Dermis microvascular lymphatic vessel endothelial cell (primary cell): ENCODE measurements at regions not wholly inside any gene's neighbourhood (a gene's known extent, or its start where the extent isn't known, plus 50 kb on each side); places are given as distances from the start of the nearest gene placed in this dataset.

Source experiments
- DNase-seq, 2 donors: peaks; one replicate each; pipeline versions ENCODE4 v3.0.0 to v3.0.0-alpha.2; 2010; ENCODE audit warnings: low read depth in 2 of 2

DNA sequence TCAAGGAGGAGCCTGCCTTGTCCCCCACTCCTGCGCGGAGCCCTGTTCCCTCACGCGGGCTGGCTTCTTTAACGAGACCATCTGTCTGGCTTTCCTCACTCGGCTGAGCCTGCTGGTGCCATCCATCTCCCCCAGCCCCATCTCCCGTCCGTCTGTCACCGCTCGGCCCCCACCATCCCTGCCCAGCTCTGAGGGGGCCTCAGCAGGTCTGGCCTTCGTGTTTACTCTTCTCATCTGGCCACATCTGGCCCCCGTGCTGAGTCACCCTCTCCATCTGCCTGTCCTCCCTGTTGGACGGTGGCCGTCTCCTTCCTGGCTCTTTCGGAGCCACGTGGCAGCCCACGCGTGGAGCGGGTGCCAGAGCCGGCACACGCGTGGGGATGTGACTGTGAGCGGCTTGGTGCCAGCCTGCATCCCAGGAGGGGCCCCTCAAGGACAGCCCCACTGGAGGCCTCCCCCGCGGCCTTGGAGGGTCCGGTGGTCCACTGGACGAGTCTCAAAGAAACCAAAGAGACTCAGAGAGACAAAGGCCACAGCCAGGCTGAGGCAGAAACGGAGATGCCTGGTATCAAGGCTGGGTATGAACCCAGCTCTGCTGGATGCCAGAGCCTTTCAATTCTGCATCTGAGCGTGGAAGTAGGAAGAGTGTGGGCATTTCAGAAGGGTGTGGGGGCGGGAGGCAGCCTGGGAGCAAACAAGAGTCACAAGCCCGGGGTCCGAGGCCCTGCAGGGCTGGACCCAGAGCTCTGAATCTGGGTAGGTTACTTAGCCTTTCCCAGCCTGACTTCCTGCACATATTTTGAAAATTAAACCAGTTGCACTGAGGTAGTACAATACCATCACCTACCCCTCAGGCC is 76.7 kb upstream of the UNC5A start:
- DNase-seq: no peak

DNA sequence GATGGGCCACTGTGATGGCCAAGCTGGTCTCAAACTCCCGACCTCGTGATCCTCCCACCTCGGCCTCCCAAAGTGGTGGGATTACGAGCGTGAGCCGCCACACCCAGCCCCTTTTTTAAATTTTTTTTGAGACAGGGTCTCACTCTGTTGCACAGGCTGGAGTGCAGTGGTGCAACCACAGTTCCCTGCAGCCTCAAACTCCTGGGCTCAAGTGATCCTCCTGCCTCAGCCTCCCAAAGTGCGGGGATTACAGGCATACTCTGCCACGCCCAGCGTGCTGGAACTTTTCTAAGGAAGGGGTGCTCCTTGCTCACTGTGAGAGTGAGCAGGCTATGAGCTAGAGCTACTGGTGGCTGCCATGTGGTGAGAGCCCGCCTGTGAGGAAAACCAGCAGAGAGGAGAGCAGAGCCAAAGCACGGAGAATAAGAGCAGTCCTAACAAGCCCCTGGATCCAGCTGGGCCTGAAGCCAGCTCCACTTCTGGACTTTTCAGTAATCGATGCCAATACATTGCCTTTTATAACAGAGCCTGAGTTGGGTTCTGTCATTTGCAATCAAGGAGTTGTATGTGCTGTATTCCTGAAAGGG is 75.5 kb upstream of the UNC5A start:
- no peak for DNase-seq

DNA sequence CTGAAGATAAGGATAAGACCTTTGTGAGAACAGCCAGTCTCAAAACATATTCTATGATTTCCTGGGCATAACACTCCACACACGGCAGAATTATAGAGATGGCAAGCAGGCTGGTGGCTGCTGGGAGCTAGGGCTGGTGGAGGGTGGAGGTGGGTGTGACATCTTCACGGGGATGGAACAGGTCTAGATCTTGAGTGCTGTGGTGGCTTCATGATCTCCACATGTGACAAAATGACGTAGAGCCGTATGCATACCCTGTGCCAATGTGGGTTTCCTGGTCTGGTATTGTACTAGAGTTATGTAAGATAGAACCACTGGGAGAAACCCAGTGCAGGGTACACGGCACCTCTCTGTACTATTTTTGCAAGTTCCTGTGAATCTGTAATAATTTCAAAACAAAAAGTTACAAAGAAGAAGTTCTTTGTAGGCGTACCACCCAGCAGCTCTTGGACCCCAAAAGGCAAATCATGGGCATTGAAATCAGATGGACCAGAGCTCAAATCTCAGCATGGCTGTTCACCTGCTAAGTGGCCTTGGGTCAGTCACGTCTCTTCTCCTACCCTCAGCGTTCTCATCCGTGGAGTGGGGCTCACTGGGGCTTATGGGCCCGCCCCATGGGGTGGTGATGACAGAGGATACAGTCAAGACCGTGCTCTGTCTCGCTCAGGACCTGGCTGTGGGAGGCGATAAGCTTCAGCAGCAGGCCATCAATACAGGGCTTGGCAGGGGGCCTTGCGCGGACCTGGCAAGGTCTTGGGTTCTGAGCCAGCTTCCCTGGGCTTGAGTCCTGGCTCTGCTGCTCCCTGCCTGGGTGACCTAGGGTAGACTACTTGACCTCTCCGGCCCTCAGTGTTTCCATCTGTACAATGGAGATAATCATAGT is 74.7 kb upstream of the UNC5A start:
- no peak for DNase-seq

DNA sequence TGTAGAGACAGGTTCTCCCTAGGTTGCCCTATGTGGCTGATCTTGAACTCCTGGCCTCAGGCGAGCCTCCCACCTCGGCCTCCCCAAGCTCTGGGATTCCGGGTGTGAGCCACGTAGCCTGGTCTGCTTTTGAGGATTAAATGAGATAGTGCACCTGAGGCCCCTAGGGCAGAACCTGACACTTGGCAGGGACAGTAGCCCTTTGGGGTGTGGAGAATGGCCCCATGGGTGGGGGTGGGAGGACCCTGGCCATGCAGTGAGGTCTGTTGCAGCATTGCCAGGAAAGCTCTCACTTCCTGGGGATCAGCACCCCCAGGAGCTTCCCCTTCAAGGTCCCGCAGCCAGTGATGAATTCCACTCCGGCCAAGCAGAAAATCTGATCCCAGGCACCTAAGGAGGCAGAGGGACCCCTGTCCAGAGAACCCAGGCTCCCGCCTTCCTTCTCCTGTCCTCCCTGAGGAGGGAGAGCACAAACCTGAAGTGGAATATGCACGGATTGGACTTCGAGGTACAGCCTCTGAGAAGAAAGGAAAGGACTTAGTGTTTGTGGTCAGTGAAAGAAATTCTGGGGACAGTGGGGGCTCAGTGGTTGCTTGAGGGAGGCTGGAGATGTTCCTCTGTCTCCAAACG is 73.9 kb upstream of the UNC5A start:
- no peak for DNase-seq

DNA sequence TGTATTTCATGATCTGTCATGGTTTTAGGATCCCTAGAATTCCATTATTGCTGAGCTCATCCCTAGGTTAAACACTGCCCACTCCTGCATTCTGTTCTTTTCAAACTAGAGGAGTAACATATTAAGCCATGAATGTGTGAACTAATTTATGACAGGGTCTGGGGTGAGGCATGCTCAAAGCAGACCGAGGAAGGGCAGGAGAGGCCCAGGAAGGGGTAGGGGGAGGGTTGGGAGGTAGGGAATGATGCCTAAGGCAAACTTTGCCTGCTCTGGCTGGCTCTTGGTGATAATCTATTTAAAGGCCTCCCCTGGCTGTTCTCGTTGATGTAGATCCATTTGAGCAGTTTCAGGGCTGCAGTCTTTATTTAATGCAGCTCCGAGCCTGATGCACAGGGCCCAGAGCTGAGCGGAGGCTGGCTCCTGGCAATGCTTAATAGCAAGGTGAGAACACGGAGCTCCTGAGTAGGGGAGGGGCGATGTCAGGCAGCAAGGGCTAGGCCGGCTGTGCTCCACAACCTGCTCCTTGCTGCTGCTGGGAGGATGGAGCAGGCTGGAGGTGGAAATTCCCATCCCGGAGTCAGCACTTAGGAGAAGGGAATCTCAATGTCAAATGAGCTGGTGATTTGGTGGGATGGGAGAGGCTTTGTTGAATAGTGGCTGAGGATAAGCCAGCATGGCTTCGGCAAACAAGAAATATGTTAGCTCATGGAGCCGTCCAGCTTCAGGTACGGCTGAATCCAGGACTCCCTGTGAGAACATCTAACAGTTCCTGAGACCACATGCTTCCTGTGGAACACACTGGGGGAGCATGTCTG is 73.2 kb upstream of the UNC5A start:
- DNase-seq: no peak

DNA sequence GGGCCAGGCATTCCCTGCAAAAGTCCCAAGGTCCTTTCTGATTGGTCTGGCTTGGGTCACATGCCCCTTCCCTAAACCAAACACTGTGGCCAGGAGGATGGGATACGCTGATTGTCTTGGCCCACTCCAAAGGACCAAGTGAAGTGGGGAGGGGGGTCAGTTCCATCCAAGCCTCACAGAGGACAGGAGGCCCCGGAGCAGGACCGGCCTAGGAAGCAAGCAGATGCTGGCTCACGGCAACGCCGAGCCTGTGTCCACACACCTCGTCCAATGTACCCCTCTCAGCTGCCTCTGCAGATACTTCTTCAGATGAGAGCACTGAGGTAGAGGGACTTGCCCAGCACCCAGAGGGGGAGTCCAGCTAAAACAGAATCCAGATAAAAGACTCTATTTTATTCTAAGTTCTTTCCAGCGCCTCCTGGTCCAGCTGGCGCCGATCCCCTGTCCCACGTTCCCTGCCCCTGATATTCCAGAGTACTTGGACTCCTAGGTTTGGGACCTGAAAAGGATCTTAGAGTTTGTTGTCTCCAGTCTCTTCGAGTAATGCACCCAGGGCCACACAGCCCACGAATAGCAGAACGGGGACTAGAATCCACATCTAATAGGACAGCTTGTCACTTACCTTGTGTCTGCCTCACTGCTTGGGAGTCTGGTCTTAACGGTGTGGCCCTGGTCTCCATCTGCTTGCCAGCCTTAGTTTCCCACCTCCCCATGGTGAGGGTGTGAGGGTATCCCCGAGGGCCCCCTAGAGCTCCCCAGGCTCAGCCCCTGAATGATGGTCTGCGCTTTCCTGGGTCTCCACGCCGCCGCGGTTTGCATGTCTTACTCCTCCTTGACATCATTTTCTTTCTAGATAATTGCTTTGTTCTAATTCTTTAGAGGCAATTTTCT is 72.4 kb upstream of the UNC5A start:
- DNase-seq: no peak

DNA sequence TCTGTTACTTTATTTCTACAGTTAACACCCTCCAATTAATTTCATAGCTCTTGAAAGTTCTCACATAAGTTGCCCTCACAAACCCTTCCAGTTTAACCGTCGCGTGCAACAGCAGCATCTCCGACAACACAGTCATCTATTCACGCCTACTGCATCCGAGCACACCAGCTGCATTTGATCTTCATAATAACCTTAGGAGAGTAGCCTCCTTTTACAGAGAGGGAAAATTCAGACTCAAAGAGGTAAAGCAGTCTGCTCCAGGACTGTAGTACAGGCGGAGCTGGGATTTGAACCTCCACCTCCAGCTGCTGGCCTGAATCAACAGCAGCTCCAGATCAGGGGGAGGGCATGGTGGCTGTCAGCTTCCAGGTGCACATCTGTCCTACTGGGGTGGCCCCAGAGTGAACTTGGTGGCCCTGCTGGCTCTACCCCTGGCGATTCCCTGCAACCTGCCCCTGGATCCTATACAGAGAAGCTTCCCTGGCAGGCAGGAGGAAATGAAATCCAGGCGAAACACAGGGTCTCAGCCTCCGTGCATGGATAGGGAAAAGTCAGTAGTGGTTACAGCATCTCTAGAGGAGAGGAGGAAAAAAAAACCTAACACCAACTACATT is 71.6 kb upstream of the UNC5A start:
- no peak for DNase-seq

DNA sequence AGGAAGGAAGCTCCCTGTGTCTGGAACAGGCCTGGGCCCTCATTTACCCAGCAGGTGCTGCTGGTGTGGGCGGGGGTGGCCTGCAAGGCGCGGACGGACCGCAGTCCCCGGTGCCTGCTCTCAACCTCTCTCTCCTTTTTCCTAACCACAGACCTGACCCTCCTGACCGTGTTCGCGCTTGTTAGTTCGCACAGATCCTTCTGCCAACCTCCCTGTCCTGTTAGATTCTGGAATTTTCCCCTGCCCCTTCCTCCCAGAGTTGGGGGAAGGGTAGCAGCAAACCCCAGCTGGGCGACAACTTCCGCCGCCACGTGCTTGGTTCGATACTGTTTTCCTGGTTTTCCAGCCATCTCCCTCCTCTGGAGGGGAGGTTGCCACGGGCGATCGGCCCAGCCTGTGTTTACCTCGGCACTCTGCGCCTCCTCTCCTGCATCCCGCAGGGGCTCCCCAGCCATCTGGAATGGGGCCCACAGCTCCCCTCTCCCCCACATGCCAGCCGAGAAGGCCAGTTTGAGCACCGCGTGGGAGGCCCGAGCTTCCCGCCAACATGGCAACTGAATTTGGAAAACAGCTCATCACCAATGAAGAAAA is 70.8 kb upstream of the UNC5A start:
- no peak for DNase-seq

DNA sequence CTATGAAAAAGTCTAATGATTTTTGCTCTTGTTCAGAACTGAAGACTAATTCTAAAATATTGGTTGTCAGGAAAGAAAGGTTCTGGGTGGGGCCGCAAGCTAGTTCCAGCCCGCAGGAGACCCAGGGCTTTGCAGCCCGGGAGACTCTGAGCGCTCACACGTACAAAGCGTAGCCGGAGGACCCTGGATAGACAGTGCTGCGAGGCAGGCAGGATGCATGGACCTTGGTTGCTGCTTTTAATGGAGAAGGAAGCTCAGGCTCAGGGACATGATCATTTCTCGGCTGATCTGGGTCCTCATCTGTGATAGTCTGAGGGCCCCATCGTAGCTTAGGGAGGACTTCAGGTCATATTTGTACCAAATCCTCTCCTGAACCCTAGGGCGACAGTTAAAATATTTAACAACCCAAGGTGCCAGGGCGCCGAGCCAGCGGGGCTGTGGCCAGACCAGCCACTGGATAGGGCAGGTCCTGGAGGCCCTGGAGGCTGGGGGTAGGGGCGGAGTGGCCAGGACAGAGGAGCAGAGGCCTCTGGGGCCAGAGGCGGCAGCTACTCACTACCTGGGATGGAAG is 70.1 kb upstream of the UNC5A start:
- no peak for DNase-seq

DNA sequence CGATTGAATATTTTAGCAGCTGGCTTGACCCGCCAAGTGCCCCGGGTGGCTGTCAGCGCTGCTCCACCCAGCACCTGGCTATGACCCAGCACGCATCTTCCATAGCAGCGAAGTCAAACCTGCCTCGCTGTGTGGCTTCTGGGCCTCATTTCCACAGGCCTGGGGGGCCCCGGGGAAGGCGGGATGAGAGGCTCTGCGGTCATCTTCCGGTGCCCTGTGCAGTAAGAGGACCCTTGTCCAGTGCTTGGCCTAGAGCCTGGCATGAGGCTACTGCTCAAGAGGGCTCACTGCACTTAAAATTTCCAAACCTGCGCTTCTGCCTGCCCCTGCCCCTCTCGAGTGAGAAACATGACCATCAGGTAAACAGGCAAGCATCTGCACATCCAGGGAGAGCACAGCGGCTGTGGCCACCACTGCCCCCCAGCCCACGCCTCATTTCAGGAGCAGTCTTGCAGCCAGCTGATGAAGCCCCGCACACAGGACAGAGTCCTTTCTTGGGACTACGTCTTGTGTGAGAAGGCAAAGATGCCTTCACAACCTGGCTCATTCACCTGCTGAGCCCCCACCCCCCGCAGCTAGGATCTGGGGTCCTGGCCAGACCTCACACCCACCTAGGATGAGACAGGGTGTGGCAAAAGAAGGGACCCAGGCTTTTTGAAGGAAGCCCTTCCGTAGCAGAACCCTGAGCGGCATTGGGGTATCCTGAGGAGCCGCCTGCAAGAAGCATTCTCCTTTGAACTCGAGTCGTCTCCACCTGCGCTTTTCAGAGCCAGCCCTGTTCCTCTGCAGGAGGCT is 69.5 kb upstream of the UNC5A start:
- DNase-seq: no peak

DNA sequence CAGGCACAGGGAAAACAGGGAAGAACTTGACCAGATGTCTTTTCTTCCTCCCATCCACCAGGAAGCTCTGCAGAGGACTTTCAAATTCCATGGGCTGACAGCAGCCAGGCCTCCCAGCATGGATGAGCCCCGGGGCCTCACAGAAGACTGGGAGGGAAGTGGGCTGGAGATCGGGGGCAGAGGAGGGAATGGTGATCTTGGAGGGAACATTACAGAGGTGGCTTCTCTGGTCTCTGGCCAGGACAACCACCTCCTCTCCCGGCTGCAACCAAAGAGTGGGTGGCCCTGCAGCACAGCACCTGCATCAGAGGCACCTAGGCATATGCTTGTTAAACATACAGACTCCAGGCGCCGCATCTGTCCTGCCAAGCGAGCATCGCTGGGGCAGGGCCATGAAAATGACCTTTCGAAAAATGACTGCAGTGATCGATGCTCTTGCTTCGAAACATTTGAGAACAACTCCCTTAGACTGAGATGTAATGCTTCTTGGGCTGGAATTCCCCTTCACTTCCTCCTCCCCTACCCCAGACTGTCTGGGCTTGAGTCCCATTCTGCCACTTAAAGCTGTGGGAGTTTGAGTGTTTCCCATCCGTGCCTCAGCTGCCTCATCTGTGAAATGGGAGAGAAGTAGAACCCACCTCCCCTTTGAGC is 68.7 kb upstream of the UNC5A start:
- DNase-seq: no peak

DNA sequence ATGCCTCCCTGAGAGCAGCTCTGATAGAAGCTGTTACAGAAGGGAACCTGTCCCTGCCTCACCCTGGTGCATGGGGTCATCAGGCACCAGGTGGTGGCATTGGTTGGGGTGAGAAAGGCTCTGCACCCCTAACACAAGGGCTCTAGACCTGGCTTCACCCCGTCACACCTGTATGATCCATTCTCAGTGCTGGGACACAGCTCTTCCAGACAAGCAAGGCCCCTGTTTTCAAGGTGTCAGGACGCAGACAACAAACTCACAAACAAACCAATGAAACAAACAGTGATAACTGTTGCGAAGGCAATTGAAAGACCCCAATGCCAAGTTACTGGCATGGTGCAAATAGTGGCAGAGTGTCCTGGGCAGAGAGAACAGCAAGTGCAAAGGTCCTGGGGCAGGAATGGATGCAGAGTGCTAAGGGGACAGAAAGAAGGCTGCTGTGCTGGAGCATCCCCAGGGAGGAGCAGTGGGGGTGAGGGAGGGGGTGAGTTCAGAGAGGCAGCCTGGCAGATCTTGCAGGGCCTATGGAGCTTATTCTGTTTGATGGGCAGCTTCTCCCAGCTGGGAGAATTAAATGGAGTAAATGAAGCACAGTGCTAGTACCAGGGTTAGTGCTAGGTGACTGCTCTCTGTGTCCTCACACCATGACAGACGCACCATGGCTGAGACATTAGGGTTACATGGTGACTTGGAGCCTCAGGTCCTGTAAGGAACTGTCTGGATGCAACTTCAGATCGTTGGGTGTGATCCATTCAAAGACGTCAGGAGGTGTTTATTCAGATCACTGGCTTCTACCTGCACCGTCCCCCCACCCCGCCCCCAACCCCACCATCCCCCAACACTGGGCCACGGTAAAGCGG is 67.9 kb upstream of the UNC5A start:
- no peak for DNase-seq

DNA sequence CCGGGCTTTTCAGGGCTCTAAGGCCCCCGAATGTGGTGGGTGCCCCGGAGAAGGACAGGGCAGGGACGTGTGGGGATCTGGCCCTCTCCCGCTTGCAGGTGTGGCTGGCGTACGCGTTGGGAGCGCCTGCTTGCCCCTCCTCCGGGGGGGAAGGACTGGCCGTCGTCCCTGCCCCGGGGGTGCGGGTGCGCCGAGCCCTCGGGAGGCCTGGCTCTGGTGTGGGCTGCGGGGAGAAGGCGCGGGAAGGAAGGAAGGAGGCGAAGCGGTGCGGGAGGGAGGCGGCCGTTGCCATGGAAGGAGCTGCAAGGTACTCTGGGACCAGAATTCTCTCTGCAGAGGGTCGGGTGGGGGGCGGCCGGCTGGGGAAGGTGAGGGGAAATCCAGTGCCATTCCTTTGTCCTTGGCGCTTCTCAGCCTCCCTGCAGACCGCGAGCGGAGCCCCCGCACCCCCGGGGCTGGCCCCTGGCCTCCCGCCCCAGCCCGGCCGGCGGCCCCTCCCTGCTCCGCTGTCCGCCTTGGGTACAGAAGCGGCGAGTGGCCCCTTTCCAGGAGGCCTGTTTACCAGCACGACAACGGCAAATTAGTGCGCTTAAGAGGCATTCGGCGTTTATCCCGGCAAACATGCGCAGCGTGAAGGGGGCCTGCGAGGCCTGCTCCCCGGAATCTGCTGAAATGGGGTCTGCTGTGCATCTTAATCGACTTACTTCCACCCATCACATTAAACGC is 67.1 kb upstream of the UNC5A start:
- no peak for DNase-seq

DNA sequence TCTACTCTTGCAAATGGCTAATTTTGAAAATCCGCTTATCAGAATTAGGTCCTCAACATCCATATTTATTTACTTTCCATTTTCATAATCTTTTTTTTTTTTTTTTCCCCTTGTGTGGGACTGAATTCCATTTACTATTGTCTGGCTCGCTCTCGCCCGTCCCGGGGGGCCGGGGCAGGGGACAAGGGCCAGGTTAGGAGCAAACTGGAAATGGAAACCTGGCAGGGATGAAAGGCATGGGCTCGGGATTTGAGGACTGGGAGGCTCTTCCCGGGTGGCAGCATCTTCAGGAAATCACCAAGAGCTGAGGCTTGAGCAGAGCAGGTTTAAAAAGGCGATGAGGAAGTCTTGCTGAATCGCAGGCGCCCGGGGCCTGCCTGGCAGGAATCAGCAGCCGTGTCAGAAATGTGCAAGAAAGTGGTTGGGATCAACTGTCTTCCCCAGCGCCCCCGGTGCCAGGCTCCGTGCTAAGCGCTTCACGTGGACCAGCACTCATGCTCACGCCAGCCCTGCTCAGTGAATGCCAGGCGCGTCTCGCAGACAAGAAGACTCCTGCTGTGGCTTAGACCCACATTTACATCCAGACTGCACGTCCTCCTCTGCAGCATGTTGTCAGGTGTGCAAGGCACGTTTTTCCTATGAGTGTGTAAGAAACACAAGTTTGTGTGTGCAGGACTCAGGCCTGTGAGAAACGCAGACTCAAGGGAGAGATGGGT is 66.3 kb upstream of the UNC5A start:
- DNase-seq: no peak

DNA sequence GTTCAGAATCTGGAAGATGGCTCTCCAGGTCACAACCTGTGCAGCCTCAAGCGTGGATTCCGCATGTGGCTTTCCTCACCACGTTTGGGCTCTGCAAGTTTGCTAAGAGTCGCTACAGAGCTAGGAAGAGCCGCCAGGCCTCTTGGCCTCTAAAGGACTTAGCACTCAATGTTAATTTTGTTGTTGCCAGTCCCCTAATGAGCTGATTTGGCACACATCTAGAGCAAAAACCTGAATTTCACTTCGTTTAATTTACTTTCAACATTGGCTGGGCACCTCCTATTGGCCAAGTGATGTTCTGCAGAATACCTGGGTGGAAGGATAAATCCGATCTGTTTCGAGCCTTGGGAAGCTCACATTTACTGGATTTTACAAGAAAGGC is 65.8 kb upstream of the UNC5A start:
- no peak for DNase-seq
